ENCODE measurements at regions not wholly inside any gene's neighbourhood (a gene's known extent, or its start where the extent isn't known, plus 50 kb on each side); places are given as distances from the start of the nearest gene placed in this dataset.
A peak's percentile ranks its signal among the peaks of the same experiment; 100 is the strongest.
"Not testable (repeated sequence)": the region's sequence is repeated elsewhere in the genome, so short reads cannot be mapped to it uniquely, and the experiment has no call there.

DNA sequence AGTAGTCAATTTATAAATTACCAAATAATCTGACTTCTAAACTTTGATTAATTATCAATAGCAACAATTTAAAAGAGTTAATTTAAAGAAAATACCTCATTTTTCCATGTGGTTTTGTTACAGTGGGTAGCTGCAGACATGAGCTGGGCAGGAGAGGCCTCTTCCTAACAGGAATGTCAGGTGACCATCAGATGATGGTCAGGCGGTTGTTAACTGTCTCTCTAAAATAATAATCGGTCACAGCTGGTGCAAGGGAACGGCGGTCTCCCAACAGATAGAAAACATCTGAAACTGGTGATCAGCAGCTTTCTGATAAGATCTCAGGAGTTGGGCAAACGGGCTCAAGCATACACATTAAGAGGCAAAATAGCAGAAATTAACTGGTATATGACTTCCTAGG, 342.7 kb upstream of the CYLC2 start:
- H3K27ac ChIP-seq: no peak overlapping the region
- TF ChIP-seq, protein P1, sequence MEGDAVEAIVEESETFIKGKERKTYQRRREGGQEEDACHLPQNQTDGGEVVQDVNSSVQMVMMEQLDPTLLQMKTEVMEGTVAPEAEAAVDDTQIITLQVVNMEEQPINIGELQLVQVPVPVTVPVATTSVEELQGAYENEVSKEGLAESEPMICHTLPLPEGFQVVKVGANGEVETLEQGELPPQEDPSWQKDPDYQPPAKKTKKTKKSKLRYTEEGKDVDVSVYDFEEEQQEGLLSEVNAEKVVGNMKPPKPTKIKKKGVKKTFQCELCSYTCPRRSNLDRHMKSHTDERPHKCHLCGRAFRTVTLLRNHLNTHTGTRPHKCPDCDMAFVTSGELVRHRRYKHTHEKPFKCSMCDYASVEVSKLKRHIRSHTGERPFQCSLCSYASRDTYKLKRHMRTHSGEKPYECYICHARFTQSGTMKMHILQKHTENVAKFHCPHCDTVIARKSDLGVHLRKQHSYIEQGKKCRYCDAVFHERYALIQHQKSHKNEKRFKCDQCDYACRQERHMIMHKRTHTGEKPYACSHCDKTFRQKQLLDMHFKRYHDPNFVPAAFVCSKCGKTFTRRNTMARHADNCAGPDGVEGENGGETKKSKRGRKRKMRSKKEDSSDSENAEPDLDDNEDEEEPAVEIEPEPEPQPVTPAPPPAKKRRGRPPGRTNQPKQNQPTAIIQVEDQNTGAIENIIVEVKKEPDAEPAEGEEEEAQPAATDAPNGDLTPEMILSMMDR (IDR thresholded peaks at IDR 0.05): no peak
- TF ChIP-seq ZFX (IDR thresholded peaks at IDR 0.05; ENCODE audit: borderline replicate concordance): no peak

DNA sequence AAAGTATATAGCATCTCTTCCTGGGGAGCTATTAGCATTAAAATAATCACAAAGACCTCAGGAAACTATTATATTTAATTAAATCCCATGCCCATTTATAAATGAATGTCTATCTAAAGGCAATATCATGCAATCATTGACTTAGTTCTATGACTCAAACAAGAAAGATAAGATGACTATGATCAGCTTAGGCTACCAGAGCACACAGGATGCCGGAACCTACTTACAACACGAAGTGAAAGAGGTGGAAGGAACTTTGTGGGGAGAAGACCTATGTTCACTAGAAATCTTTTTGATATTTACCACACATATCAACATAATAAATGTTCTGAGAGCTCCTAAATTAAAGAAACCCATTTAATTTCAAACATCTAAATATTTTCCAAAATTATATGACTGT, 344.2 kb upstream of the CYLC2 start:
- no peak overlapping the region for H3K27ac ChIP-seq
- TF ChIP-seq, protein P1 (IDR thresholded peaks at IDR 0.05): no peak
- no peak for TF ChIP-seq ZFX (IDR thresholded peaks at IDR 0.05; ENCODE audit: borderline replicate concordance)

DNA sequence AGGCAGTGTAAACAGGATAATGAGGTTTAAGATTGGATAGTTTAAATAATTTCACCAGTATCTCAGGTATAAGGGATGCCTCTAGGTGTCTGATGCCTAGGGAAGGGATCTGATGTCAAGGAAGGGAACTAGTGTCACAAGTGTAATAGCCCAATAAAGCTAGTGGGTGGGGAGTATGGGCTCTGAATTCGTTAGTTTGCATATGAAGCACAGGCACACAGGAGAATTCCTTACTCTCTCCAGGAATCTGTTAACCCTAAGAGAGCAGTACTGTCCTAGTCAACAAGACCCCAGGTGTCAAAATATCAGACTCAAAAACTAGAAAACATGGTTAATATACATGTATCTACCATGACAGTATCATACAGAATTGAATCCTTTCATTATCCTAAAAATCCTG, 352.5 kb upstream of the CYLC2 start:
- no peak overlapping the region for H3K27ac ChIP-seq
- TF ChIP-seq, protein P1 (IDR thresholded peaks at IDR 0.05): no peak

GRCh38 chr9:102631559-102631958, 363.6 kb upstream of the CYLC2 start:
- TF ChIP-seq, protein P1 (IDR thresholded peaks at IDR 0.05): peak; percentile 51
- TF ChIP-seq ZFX (IDR thresholded peaks at IDR 0.05; ENCODE audit: borderline replicate concordance): no peak
- no peak overlapping the region for H3K27ac ChIP-seq

DNA sequence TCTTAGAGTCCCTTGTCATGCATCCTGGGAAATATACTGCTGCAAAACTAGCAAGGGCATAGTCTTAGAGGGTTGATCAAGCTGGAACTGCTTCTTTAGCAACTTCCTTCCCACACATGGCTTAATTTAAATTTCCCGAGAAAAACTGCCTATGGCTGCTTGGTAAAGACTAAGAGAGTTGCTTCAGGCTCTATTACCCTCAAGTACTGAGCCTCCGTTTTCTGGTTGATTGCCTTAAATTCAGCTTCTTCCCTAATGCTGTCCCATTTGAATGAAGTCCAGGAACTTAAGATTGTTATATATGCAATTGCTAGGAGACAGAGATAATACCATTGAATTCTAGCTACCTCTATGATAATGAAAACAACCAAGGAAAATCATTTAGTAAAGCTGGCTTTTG, 385.7 kb upstream of the CYLC2 start:
- no peak overlapping the region for H3K27ac ChIP-seq

DNA sequence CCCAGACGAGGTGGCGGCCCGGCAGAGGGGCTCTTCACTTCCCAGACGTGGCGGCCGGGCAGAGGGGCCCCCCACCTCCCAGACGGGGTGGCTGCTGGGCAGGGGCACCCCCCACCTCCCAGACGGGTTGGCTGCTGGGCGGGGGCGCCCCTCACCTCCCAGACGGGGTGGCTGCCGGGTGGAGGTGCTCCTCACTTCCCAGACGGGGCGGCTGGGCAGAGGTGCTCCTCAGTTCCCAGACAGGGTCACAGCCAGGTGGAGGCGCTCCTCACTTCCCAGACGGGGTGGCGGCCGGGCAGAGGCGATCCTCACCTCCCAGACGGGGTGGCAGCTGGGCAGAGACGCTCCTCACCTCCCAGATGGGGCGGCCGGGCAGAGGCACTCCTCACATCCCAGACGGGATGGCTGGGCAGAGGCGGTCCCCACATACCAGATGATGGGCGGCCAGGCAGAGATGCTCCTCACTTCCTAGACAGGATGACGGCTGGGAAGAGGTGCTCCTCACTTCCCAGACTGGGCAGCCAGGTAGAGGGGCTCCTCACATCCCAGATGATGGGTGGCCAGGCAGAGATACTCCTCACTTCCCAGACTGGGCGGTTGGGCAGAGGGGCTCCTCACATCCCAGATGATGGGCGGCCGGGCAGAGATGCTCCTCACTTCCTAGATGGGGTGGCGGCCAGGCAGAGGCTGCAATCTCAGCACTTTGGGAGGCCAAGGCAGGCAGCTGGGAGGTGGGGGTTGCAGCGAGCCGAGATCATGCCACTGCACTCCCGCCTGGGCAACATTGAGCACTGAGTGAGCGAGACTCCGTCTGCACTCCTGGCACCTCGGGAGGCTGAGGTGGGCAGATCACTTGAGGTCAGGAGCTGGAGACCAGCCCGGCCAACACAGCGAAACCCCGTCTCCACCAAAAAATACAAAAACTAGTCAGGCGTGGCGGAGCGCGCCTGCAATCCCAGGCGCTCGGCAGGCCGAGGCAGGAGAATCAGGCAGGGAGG, 391.6 kb upstream of the CYLC2 start:
- not testable (repeated sequence) for H3K27ac ChIP-seq

More for the DNA sequence above, 385.7 kb upstream of the CYLC2 start:
- TF ChIP-seq, protein P1 (IDR thresholded peaks at IDR 0.05): no peak
- no peak for TF ChIP-seq ZFX (IDR thresholded peaks at IDR 0.05; ENCODE audit: borderline replicate concordance)

GRCh38 chr9:102594241-102594640, 400.9 kb upstream of the CYLC2 start:
- no peak overlapping the region for H3K27ac ChIP-seq
- TF ChIP-seq, protein P1 (IDR thresholded peaks at IDR 0.05): no peak
- TF ChIP-seq ZFX (IDR thresholded peaks at IDR 0.05; ENCODE audit: borderline replicate concordance): no peak
